Prostate gland (tissue), 2 donors: ENCODE measurements at regions not wholly inside any gene's neighbourhood (a gene's known extent, or its start where the extent isn't known, plus 50 kb on each side); places are given as distances from the start of the nearest gene placed in this dataset.

Source experiments
- DNase-seq: peaks from one replicate; pipeline ENCODE4 v3.0.0-alpha.2; 2019; ENCODE audit warnings: low spot score
- H3K27ac ChIP-seq, 2 donors: fragments of 200-600 bp; sonication (generic); 2 replicates each; pipeline ENCODE4 v1.5.1; 2017 to 2019
- H3K27me3 ChIP-seq: fragments of 200-600 bp; sonication (generic); replicated peaks from 2 replicates; pipeline ENCODE4 v1.5.1; 2019; ENCODE audit not compliant: insufficient read depth
- H3K36me3 ChIP-seq, 2 donors: fragments of 200-600 bp; sonication (generic); 1 replicate in 1 of 2; 2 replicates in 1 of 2; pipeline versions ENCODE4 v1.5.1 to v1.8.1; 2017 to 2019
- H3K4me1 ChIP-seq: fragments of 200-600 bp; sonication (generic); replicated peaks from 2 replicates; pipeline ENCODE4 v1.5.1; 2019
- H3K4me3 ChIP-seq, 2 donors: fragments of 200-600 bp; sonication (generic); 2 replicates each; pipeline ENCODE4 v1.5.1; 2017 to 2019
- H3K9me3 ChIP-seq: fragments of 200-600 bp; sonication (generic); 2 replicates; pipeline ENCODE4 v1.5.1; 2017
- POLR2A ChIP-seq: fragments of 450-650 bp; IDR thresholded peaks from one replicate; pipeline ENCODE4 v1.6.1; 2016; ENCODE audit warnings: antibody characterized with exemption, mild to moderate bottlenecking
- POLR2AphosphoS5 ChIP-seq: sonication (generic); formaldehyde crosslinking; IDR thresholded peaks from one replicate; pipeline ENCODE4 v1.6.1; 2017; ENCODE audit warnings: antibody characterized with exemption
- WGBS: methylation state at CpG from one replicate; pipeline ENCODE4 v1.1.5; 2018; 5-methylcytosine and 5-hydroxymethylcytosine counted together
- intact Hi-C: fragments of 100-400 bp; cut with DNase I; formaldehyde crosslinking; loops from one replicate; pipeline ENCODE4 v1.14.2; 2022
- TF ChIP-seq, protein P1 (sequence below), 4 experiments: fragments of 200-600 bp in 2 of 4; fragments of 450-650 bp in 2 of 4; sonication (generic) in 2 of 4; IDR thresholded peaks; 1 replicate in 3 of 4; 2 replicates in 1 of 4; pipeline ENCODE4 v1.5.1; 2016 to 2019; ENCODE audit warnings: antibody characterized with exemption in 4 of 4, mild to moderate bottlenecking in 2 of 4, moderate library complexity in 2 of 4

DNA sequence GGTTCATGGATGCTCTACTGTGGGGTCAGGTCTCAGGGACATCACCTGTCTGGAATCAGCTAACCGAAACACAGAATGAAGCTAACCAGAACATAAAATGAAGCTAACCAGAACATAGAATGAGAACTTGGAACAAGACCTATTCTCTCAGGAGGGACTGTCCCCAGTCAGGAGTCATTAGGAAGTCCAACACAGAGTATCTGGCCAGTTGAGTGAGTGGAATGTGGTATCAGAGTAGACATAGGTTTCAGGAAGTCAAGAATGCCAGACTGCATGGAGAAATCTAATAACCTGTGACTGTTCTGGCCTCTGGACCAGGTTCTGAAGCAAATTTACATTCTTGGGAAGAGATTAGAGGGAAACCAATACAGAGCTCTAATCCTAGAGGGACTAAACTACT is 609.6 kb downstream of the PRELID2 start:
- TF ChIP-seq POLR2AphosphoS5 (no peak), POLR2A (no peak)
- TF ChIP-seq, protein P1, sequence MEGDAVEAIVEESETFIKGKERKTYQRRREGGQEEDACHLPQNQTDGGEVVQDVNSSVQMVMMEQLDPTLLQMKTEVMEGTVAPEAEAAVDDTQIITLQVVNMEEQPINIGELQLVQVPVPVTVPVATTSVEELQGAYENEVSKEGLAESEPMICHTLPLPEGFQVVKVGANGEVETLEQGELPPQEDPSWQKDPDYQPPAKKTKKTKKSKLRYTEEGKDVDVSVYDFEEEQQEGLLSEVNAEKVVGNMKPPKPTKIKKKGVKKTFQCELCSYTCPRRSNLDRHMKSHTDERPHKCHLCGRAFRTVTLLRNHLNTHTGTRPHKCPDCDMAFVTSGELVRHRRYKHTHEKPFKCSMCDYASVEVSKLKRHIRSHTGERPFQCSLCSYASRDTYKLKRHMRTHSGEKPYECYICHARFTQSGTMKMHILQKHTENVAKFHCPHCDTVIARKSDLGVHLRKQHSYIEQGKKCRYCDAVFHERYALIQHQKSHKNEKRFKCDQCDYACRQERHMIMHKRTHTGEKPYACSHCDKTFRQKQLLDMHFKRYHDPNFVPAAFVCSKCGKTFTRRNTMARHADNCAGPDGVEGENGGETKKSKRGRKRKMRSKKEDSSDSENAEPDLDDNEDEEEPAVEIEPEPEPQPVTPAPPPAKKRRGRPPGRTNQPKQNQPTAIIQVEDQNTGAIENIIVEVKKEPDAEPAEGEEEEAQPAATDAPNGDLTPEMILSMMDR (IDR thresholded peaks at IDR 0.05): no peak
- Histone ChIP-seq H3K36me3 (no peaks in the 10 kb centered on the region), H3K9me3 (no peaks in the 10 kb centered on the region), H3K27ac (no peak overlapping the region), H3K4me1 (no peaks in the 10 kb centered on the region), H3K27me3 (no peaks in the 10 kb centered on the region), H3K4me3 (no peak overlapping the region)
- no peak for DNase-seq
- 100% methylated on average over 1 of the region's 1 CpG for WGBS
- intact Hi-C loops: no loop called here

DNA sequence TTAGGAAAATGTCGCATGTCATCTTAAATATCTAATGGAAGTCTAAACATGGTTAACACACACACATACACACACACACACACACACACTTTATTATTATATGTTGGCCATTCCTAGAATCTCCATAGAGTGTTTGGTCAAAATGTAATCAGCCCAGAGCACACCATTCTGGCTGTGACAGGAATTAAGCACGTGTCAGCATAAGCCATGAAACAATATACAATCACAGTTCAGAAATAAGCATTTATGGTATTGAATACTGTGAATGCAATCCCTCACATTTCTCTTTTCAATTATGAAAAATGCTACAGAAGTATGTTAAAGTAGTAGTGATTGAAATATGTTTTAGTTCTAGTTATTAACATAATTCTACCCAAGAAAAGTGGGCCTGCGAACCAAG is 611.6 kb downstream of the PRELID2 start:
- no peak for DNase-seq
- Histone ChIP-seq H3K27me3 (no peaks in the 10 kb centered on the region), H3K4me1 (no peaks in the 10 kb centered on the region), H3K27ac (no peak overlapping the region), H3K9me3 (no peaks in the 10 kb centered on the region), H3K4me3 (no peak overlapping the region), H3K36me3 (no peaks in the 10 kb centered on the region)
- intact Hi-C loops: no loop called here
- no peak for TF ChIP-seq POLR2A
- TF ChIP-seq POLR2AphosphoS5: no peak
- TF ChIP-seq, protein P1 (IDR thresholded peaks at IDR 0.05): no peak
- WGBS: 92% methylated on average over 3 of the region's 3 CpGs

DNA sequence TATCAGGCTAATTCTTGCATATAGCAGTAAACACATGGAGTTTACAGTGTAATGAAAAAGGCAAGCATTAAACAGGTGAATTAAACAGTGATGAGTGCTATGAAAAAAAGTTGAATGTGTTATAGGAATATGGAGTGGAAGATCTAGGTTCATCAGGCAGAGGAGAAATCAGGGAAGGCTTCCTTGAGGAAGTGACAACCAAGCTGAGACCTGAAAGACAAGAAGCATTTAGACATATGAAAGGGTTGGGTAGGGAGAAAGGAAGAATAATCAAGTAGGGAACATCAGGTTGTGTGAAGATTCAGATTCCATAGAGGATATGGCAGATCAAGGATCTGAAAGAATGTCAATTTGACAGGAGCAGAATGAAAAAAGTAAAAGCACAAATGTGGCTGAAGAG is 612.5 kb downstream of the PRELID2 start:
- H3K27ac ChIP-seq: no peak overlapping the region
- intact Hi-C loops: no loop called here
- no peaks in the 10 kb centered on the region for H3K9me3 ChIP-seq
- no peak overlapping the region for H3K4me3 ChIP-seq
- no peak for DNase-seq
- no peaks in the 10 kb centered on the region for H3K27me3 ChIP-seq
- TF ChIP-seq POLR2AphosphoS5 (no peak), POLR2A (no peak)
- TF ChIP-seq, protein P1 (IDR thresholded peaks at IDR 0.05): no peak
- no peaks in the 10 kb centered on the region for H3K4me1 ChIP-seq
- H3K36me3 ChIP-seq: no peaks in the 10 kb centered on the region

DNA sequence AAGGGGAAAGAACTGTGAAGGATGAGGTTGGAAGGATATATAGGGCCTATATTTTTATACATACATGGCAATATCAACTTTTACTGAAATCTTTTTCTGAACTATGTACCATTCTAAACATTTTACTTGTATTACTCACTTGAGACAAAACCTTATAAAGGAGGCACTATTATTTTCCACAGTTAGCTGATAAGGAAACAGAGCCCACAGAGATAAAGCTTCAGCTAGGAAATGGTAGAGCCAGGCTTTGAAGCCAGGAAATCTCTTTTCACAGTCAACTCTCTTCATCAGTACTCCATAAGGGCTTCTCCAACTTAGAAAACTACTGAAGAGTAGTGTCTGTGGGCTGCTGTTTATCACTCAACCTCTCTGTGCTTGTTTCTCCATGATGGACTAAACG is 613.7 kb downstream of the PRELID2 start:
- no peaks in the 10 kb centered on the region for H3K27me3 ChIP-seq
- TF ChIP-seq POLR2AphosphoS5: no peak
- TF ChIP-seq, protein P1 (IDR thresholded peaks at IDR 0.05): no peak
- TF ChIP-seq POLR2A: no peak
- no peak for DNase-seq
- intact Hi-C loops: no loop called here
- WGBS: 97% methylated on average over 1 of the region's 1 CpG
- H3K9me3 ChIP-seq: no peaks in the 10 kb centered on the region
- no peak overlapping the region for H3K27ac ChIP-seq
- no peaks in the 10 kb centered on the region for H3K36me3 ChIP-seq
- no peaks in the 10 kb centered on the region for H3K4me1 ChIP-seq
- H3K4me3 ChIP-seq: no peak overlapping the region

DNA sequence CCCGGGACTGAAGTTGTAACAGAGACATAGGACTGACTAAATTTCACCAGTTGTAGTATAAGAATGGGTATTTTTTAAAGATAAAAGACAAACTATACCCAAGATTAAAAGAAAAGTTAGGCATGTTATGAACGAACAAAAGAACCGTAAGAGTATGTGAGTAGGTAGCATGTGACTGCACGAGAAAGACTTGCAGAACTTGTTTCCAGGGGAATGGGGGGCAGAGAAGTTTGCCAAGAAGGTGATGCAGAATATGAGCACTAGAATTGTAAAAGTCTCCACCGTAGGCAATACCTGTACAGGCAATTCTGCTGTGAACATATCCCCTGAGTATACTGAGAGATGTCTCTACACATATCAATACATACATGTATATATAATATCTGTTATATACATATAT is 614.7 kb downstream of the PRELID2 start:
- H3K4me1 ChIP-seq: no peaks in the 10 kb centered on the region
- no peak for DNase-seq
- WGBS: 43% methylated on average over 5 of the region's 5 CpGs
- TF ChIP-seq POLR2A (no peak), POLR2AphosphoS5 (no peak)
- TF ChIP-seq, protein P1 (IDR thresholded peaks at IDR 0.05): no peak
- intact Hi-C loops: no loop called here
- H3K27me3 ChIP-seq: no peaks in the 10 kb centered on the region
- no peaks in the 10 kb centered on the region for H3K9me3 ChIP-seq
- no peak overlapping the region for H3K27ac ChIP-seq
- no peaks in the 10 kb centered on the region for H3K36me3 ChIP-seq
- H3K4me3 ChIP-seq: no peak overlapping the region
